ENCODE measurements at regions not wholly inside any gene's neighbourhood (a gene's known extent, or its start where the extent isn't known, plus 50 kb on each side); places are given as distances from the start of the nearest gene placed in this dataset.

- DNase-seq (ENCODE audit: low spot score), result no peak
Measured at GRCh38 chr5:9681706-9682105, 51.6 kb upstream of the TAS2R1 start.

Measured in Ammon's horn (tissue), 1 donor.